SK-N-SH (cell line): ENCODE measurements at regions not wholly inside any gene's neighbourhood (a gene's known extent, or its start where the extent isn't known, plus 50 kb on each side); places are given as distances from the start of the nearest gene placed in this dataset.

ENCODE experiments used
- CTCF ChIA-PET: fragments of 300-600, 350-600 bp; formaldehyde crosslinking; extraction: SDS; loops from one replicate; lab custom pipeline; 2021; lab: Yijun Ruan, JAX
- POLR2A ChIA-PET: fragments of 350-600 bp; sonication (Branson Sonifier 250); formaldehyde crosslinking; extraction: SDS; loops from one replicate; lab custom pipeline; 2020; ENCODE audit warnings: antibody characterized with exemption, inconsistent platforms; lab: Yijun Ruan, JAX
- DNase-seq: peaks from one replicate; pipeline ENCODE4 v3.0.0; 2012
- H2AFZ ChIP-seq: fragments of 200-600 bp; sonication (generic); 2 replicates; pipeline ENCODE4 v1.8.1; 2016; ENCODE audit warnings: antibody characterized with exemption, mild to moderate bottlenecking, low read depth
- H3F3A ChIP-seq: fragments of 200-600 bp; sonication (generic); replicated peaks from 2 replicates; pipeline ENCODE3; 2016; ENCODE audit warnings: antibody characterized with exemption, mild to moderate bottlenecking; ENCODE audit not compliant: insufficient read depth
- H3K27ac ChIP-seq, 2 experiments: fragments of 200-500 bp in 1 of 2; fragments of 200-600 bp in 1 of 2; sonication (Bioruptor generic) in 1 of 2; sonication (generic), shearing (Covaris generic) in 1 of 2; 2 replicates each; pipeline versions ENCODE4 v1.5.1 to v1.6.1; 2014 to 2016; ENCODE audit warnings: low read depth in 2 of 2, inconsistent platforms in 1 of 2, low read length in 1 of 2, mild to moderate bottlenecking in 1 of 2, mixed read lengths in 1 of 2
- H3K27me3 ChIP-seq: fragments of 200-600 bp; sonication (generic), shearing (Covaris generic); 2 replicates; pipeline ENCODE4 v1.6.1; 2016; ENCODE audit warnings: mixed run types; ENCODE audit not compliant: insufficient read depth
- H3K36me3 ChIP-seq, 2 experiments: fragments of 200-500 bp in 1 of 2; fragments of 200-600 bp in 1 of 2; sonication (Bioruptor generic) in 1 of 2; sonication (generic) in 1 of 2; replicated peaks in 1 of 2; 2 replicates each; pipeline versions ENCODE3 to v1.5.1; 2014 to 2016; ENCODE audit warnings: low read length in 1 of 2, mild to moderate bottlenecking in 1 of 2; ENCODE audit not compliant: insufficient read depth in 2 of 2, control insufficient read depth in 1 of 2
- H3K4me1 ChIP-seq, 2 experiments: fragments of 200-500 bp in 1 of 2; fragments of 200-600 bp in 1 of 2; sonication (Bioruptor generic) in 1 of 2; sonication (generic), shearing (Covaris generic) in 1 of 2; 2 replicates each; pipeline versions ENCODE4 v1.5.1 to v1.6.1; 2014 to 2016; ENCODE audit warnings: low read depth in 1 of 2, low read length in 1 of 2, mixed run types in 1 of 2; ENCODE audit not compliant: insufficient read depth in 2 of 2, control insufficient read depth in 1 of 2
- H3K4me2 ChIP-seq: fragments of 200-600 bp; sonication (generic), shearing (Covaris generic); 2 replicates; pipeline ENCODE4 v1.6.1; 2017; ENCODE audit warnings: mixed run types
- H3K4me3 ChIP-seq, 2 experiments: fragments of 200-500 bp in 1 of 2; fragments of 200-600 bp in 1 of 2; sonication (Bioruptor generic) in 1 of 2; sonication (generic), shearing (Covaris generic) in 1 of 2; 2 replicates each; pipeline versions ENCODE4 v1.5.1 to v1.8.1; 2014 to 2016; ENCODE audit warnings: low read depth in 2 of 2, inconsistent platforms in 1 of 2, low read length in 1 of 2, mild to moderate bottlenecking in 1 of 2, mixed read lengths in 1 of 2, moderate library complexity in 1 of 2
- H3K79me2 ChIP-seq: fragments of 200-600 bp; sonication (generic); 2 replicates; pipeline ENCODE4 v1.8.1; 2017; ENCODE audit warnings: mild to moderate bottlenecking; ENCODE audit not compliant: insufficient read depth
- H3K9ac ChIP-seq: fragments of 200-600 bp; sonication (generic); 2 replicates; pipeline ENCODE4 v1.6.1; 2017; ENCODE audit warnings: mixed run types
- H3K9me2 ChIP-seq: fragments of 200-600 bp; sonication (generic); 2 replicates; pipeline ENCODE4 v1.6.1; 2017; ENCODE audit warnings: mixed run types
- H3K9me3 ChIP-seq: fragments of 200-600 bp; sonication (generic); 2 replicates; pipeline ENCODE4 v1.6.1; 2017; ENCODE audit warnings: mixed run types, mild to moderate bottlenecking, moderate library complexity
- H4K20me1 ChIP-seq: fragments of 200-600 bp; sonication (generic); 2 replicates; pipeline ENCODE4 v1.6.1; 2017; ENCODE audit warnings: mild to moderate bottlenecking, mixed run types; ENCODE audit not compliant: insufficient read depth
- CHD2 ChIP-seq: fragments of 150-350 bp; IDR thresholded peaks from 2 replicates; pipeline ENCODE4 v1.6.1; 2018; ENCODE audit warnings: low read length; ENCODE audit not compliant: partially characterized antibody
- CTCF ChIP-seq: fragments of 200-600 bp; sonication (generic); IDR thresholded peaks from 2 replicates; pipeline ENCODE4 v1.6.1; 2017; ENCODE audit warnings: antibody characterized with exemption, mild to moderate bottlenecking, moderate library complexity
- EP300 ChIP-seq, 2 experiments: IDR thresholded peaks; 2 replicates each; pipeline versions ENCODE4 v1.4.0 to v1.6.1; 2012; ENCODE audit warnings: borderline replicate concordance in 1 of 2, low read depth in 1 of 2, low read length in 1 of 2
- GATA2 ChIP-seq: sonication (generic); formaldehyde crosslinking; IDR thresholded peaks from 2 replicates; pipeline ENCODE4 v1.5.0; 2020; ENCODE audit warnings: mild to moderate bottlenecking, missing genetic modification reagents
- JUND ChIP-seq: IDR thresholded peaks from 2 replicates; pipeline ENCODE4 v1.4.0; 2012
- MAX ChIP-seq: IDR thresholded peaks from 2 replicates; pipeline ENCODE4 v1.4.0; 2012; ENCODE audit warnings: low read depth
- MXI1 ChIP-seq: IDR thresholded peaks from 2 replicates; pipeline ENCODE4 v1.6.1; 2012; ENCODE audit warnings: mild to moderate bottlenecking, low read depth, low read length, improper control_type of control experiment
- NFIC ChIP-seq: IDR thresholded peaks from 2 replicates; pipeline ENCODE4 v1.4.0; 2012; ENCODE audit warnings: borderline replicate concordance
- NRF1 ChIP-seq: IDR thresholded peaks from 2 replicates; pipeline ENCODE4 v1.6.1; 2012; ENCODE audit warnings: low read depth, mild to moderate bottlenecking, low read length
- POLR2AphosphoS5 ChIP-seq: IDR thresholded peaks from 2 replicates; pipeline ENCODE4 v1.6.1; 2012; ENCODE audit warnings: low read depth, low read length
- RAD21 ChIP-seq: IDR thresholded peaks from 2 replicates; pipeline ENCODE4 v1.6.1; 2012; ENCODE audit warnings: mild to moderate bottlenecking, low read length
- RCOR1 ChIP-seq: fragments of 150-350 bp; IDR thresholded peaks from 2 replicates; pipeline ENCODE4 v1.6.1; 2017; ENCODE audit warnings: antibody characterized with exemption, low read length
- REST ChIP-seq: IDR thresholded peaks from 2 replicates; pipeline ENCODE4 v1.6.1; 2012; ENCODE audit warnings: mild to moderate bottlenecking, low read depth, low read length, moderate library complexity
- TCF12 ChIP-seq: IDR thresholded peaks from 2 replicates; pipeline ENCODE4 v1.4.0; 2012
- TEAD4 ChIP-seq: IDR thresholded peaks from 2 replicates; pipeline ENCODE4 v1.4.0; 2012; ENCODE audit warnings: mild to moderate bottlenecking, borderline replicate concordance; ENCODE audit not compliant: insufficient read depth
- USF1 ChIP-seq: IDR thresholded peaks from 2 replicates; pipeline ENCODE4 v1.4.0; 2012; ENCODE audit warnings: low read depth, borderline replicate concordance
- WGBS: methylation state at CpG from one replicate; pipeline ENCODE4 v1.1.6; 2017; ENCODE audit warnings: low lambda C conversion rate; 5-methylcytosine and 5-hydroxymethylcytosine counted together
- TF ChIP-seq, protein P1 (sequence below): IDR thresholded peaks from 2 replicates; pipeline ENCODE4; 2012

GRCh38 chr10:106308284-106308683, 856.2 kb downstream of the SORCS1 start:
- POLR2A ChIA-PET: no interaction called here

More at GRCh38 chr10:106308284-106308683, 856.2 kb downstream of the SORCS1 start:
- no peak overlapping the region for H3K9ac ChIP-seq
- CTCF ChIA-PET: no interaction called here
- no peak overlapping the region for H3K4me3 ChIP-seq
- H3K9me3 ChIP-seq: no peaks in the 10 kb centered on the region
- no peak overlapping the region for H3K4me2 ChIP-seq
- no peaks in the 10 kb centered on the region for H3K27me3 ChIP-seq
- H2AFZ ChIP-seq: no peak overlapping the region
- no peaks in the 10 kb centered on the region for H3K79me2 ChIP-seq
- TF ChIP-seq USF1 (no peak), GATA2 (CRISPR knock-in tag) (no peak), TEAD4 (no peak), POLR2AphosphoS5 (no peak), MAX (no peak), RAD21 (no peak), RCOR1 (no peak), EP300 (IDR thresholded peaks at IDR 0.05; ENCODE audit: borderline replicate concordance in 1 of 2, low read depth in 1 of 2, low read length in 1 of 2) (no peak), MXI1 (no peak), NRF1 (no peak), CTCF (no peak), REST (no peak), NFIC (no peak), TCF12 (no peak), CHD2 (no peak), JUND (no peak)
- TF ChIP-seq, protein P1, sequence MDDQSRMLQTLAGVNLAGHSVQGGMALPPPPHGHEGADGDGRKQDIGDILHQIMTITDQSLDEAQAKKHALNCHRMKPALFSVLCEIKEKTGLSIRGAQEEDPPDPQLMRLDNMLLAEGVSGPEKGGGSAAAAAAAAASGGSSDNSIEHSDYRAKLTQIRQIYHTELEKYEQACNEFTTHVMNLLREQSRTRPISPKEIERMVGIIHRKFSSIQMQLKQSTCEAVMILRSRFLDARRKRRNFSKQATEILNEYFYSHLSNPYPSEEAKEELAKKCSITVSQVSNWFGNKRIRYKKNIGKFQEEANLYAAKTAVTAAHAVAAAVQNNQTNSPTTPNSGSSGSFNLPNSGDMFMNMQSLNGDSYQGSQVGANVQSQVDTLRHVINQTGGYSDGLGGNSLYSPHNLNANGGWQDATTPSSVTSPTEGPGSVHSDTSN: no peak
- TF ChIP-seq, all 33 proteins: peak for 0
- 18% methylated on average over 2 of the region's 2 CpGs for WGBS
- Histone ChIP-seq H3F3A (no peaks in the 10 kb centered on the region), H3K4me1 (no peaks in the 10 kb centered on the region), H3K9me2 (no peaks in the 10 kb centered on the region), H4K20me1 (no peaks in the 10 kb centered on the region), H3K36me3 (no peaks in the 10 kb centered on the region), H3K27ac (no peak overlapping the region)
- DNase-seq: no peak
